ENCODE measurements at regions not wholly inside any gene's neighbourhood (a gene's known extent, or its start where the extent isn't known, plus 50 kb on each side); places are given as distances from the start of the nearest gene placed in this dataset.

DNA sequence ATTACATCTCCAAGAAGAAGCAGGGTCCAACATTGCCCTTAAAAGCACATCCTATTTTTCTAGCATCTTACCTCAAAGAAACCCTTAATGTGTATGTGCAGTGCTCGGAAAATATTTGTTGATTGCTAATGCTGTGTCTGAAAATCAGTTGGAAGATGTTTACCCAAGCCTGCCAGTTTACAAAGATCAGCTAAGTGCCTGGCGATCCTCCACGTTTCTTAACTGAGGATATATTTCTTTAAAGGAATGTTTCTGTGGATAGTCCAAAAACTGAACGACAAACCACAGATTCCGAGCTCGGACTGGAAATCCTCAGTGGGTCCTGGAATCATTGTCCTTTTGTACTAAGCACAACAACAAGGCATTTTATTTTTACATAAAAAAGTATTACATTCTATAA lies 595.7 kb upstream of the ARID1B start:
- H3K27me3 ChIP-seq (ENCODE audit: insufficient read depth, low read length), result no peaks in the 10 kb centered on the region
- H3K36me3 ChIP-seq (ENCODE audit: insufficient read depth, low read length), result no peaks in the 10 kb centered on the region
- no peak overlapping the region for H2AFZ ChIP-seq (ENCODE audit: low read length, unreplicated experiment)
- no peak overlapping the region for H3K27ac ChIP-seq (ENCODE audit: low read depth, low read length)
- no peak overlapping the region for H3K4me3 ChIP-seq (ENCODE audit: low read depth, low read length)
- H3K79me2 ChIP-seq (ENCODE audit: control insufficient read depth, insufficient read depth, low read length, unreplicated experiment), result no peaks in the 10 kb centered on the region
- no peaks in the 10 kb centered on the region for H3K4me1 ChIP-seq (ENCODE audit: control insufficient read depth, insufficient read depth, low read length, unreplicated experiment)

DNA sequence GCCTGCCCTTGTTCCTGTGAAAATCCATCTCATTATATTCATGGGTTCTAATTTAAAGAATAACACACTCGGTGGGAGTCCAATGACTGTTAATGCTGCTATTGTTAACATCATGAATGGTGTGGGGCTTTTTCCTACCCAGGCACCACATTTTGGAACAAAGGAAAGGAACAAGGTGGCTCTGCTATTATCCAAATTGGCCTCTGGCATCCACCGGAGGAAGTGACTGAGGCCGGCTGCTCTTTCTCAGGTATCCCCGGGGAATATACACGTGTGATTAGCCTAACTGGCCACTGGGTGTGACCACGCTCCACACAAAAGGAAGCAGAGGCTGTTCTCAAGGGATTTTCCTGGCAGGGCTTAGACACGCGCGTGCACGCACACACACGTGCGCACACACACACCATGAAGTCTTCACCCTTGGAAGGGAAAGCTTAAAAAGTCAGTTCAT lies 601.2 kb upstream of the ARID1B start:
- H2AFZ ChIP-seq (ENCODE audit: low read length, unreplicated experiment), result no peak overlapping the region

DNA sequence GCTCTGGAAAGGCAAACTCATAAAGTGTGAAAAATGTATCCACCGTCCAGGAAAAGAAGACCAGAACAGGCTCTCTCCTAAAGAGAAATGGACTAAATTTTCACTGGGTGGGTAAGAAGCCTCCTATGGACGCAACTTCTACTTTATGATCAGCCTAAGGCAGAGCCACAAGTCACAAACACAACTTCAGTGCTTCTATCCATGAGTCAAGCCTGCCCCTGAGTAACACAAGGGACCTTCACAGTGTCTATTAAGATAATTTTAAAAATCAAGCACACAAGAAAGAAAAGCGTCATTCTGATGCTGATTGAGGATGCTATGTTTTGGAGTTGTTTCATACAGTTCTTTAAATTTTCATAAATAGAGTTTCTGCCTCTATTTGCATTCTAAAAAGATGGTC lies 601.7 kb upstream of the ARID1B start:
- no peak overlapping the region for H2AFZ ChIP-seq (ENCODE audit: low read length, unreplicated experiment)
- no peaks in the 10 kb centered on the region for H3K4me1 ChIP-seq (ENCODE audit: control insufficient read depth, insufficient read depth, low read length, unreplicated experiment)
- H3K36me3 ChIP-seq (ENCODE audit: insufficient read depth, low read length), result no peaks in the 10 kb centered on the region
- no peak overlapping the region for H3K27ac ChIP-seq (ENCODE audit: low read depth, low read length)
- H3K4me3 ChIP-seq (ENCODE audit: low read depth, low read length), result no peak overlapping the region
- no peaks in the 10 kb centered on the region for H3K27me3 ChIP-seq (ENCODE audit: insufficient read depth, low read length)
- no peaks in the 10 kb centered on the region for H3K79me2 ChIP-seq (ENCODE audit: control insufficient read depth, insufficient read depth, low read length, unreplicated experiment)

More for the DNA sequence above, 601.2 kb upstream of the ARID1B start:
- Histone ChIP-seq H3K79me2 (ENCODE audit: control insufficient read depth, insufficient read depth, low read length, unreplicated experiment) (no peaks in the 10 kb centered on the region), H3K4me1 (ENCODE audit: control insufficient read depth, insufficient read depth, low read length, unreplicated experiment) (no peaks in the 10 kb centered on the region), H3K27ac (ENCODE audit: low read depth, low read length) (no peak overlapping the region), H3K27me3 (ENCODE audit: insufficient read depth, low read length) (no peaks in the 10 kb centered on the region), H3K36me3 (ENCODE audit: insufficient read depth, low read length) (no peaks in the 10 kb centered on the region), H3K4me3 (ENCODE audit: low read depth, low read length) (no peak overlapping the region)

DNA sequence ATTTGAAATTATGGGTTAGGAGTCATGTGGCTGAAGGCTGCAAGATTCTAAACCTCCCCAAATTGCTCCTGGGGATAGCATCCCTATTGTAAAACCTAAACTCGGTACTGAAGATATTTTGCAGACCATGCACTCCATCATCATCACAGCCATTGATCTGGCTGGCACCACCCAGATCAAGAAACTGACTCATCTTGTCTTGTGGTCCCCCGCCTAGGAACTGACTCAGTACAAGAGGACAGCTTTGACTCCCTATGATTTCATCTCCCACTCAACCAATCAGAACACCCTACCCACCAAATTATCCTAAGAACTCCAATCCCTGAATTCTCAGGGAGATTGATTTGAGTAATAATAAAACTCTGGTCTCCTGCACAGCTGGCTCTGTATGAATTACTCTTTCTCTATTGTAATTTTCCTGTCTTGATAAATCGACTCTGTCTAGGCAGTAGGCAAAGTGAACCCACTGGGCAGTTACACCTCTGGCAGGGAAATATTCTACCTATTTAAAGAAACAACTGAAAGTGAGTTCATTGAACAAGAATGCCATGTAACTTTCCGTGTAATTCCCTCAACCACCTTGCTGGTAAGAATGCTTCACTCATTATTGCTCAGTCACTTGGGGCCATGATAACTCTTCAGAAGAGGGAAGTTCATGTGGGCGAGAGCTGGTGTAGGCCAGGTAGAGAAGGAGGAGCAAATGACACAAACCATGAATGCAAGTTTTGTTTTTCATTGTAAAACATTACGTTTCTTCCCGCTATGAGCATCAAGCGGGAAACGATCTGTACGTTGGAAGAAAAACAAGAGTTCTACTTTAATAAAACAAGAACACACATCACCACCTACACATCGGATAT lies 602.9 kb upstream of the ARID1B start:
- Histone ChIP-seq H3K27me3 (ENCODE audit: insufficient read depth, low read length) (no peaks in the 10 kb centered on the region), H3K36me3 (ENCODE audit: insufficient read depth, low read length) (no peaks in the 10 kb centered on the region), H3K27ac (ENCODE audit: low read depth, low read length) (no peak overlapping the region), H3K4me3 (ENCODE audit: low read depth, low read length) (no peak overlapping the region), H3K4me1 (ENCODE audit: control insufficient read depth, insufficient read depth, low read length, unreplicated experiment) (no peaks in the 10 kb centered on the region), H2AFZ (ENCODE audit: low read length, unreplicated experiment) (no peak overlapping the region), H3K79me2 (ENCODE audit: control insufficient read depth, insufficient read depth, low read length, unreplicated experiment) (no peaks in the 10 kb centered on the region)

DNA sequence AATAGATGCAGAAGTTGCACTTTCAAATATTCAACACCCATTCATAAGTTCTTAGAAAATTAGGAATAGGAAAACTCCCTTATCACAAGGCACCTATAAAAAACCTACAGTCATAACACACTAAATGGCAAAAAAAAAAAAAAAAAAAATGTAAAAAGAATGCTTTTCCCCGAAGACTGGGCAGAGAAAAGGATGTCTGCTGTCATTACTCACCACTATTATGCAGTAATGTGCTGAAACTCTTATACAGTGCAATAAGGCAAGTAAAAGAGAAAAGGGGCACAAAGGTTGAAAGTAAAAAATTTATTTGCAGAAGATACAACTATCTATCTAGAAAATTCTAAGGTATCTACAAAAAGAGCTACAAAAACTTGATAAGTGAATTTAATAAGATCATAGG lies 607.8 kb upstream of the ARID1B start:
- Histone ChIP-seq H3K36me3 (ENCODE audit: insufficient read depth, low read length) (no peaks in the 10 kb centered on the region), H3K27ac (ENCODE audit: low read depth, low read length) (no peak overlapping the region), H2AFZ (ENCODE audit: low read length, unreplicated experiment) (no peak overlapping the region), H3K4me3 (ENCODE audit: low read depth, low read length) (no peak overlapping the region), H3K27me3 (ENCODE audit: insufficient read depth, low read length) (no peaks in the 10 kb centered on the region), H3K79me2 (ENCODE audit: control insufficient read depth, insufficient read depth, low read length, unreplicated experiment) (no peaks in the 10 kb centered on the region), H3K4me1 (ENCODE audit: control insufficient read depth, insufficient read depth, low read length, unreplicated experiment) (no peaks in the 10 kb centered on the region)

GRCh38 chr6:156167625-156168071 lies 609.5 kb upstream of the ARID1B start:
- Histone ChIP-seq H2AFZ (ENCODE audit: low read length, unreplicated experiment) (no peak overlapping the region), H3K4me1 (ENCODE audit: control insufficient read depth, insufficient read depth, low read length, unreplicated experiment) (no peaks in the 10 kb centered on the region), H3K36me3 (ENCODE audit: insufficient read depth, low read length) (no peaks in the 10 kb centered on the region), H3K79me2 (ENCODE audit: control insufficient read depth, insufficient read depth, low read length, unreplicated experiment) (no peaks in the 10 kb centered on the region), H3K27me3 (ENCODE audit: insufficient read depth, low read length) (no peaks in the 10 kb centered on the region), H3K4me3 (ENCODE audit: low read depth, low read length) (no peak overlapping the region), H3K27ac (ENCODE audit: low read depth, low read length) (no peak overlapping the region)

- Histone ChIP-seq H2AFZ (ENCODE audit: low read length, unreplicated experiment) (no peak overlapping the region), H3K36me3 (ENCODE audit: insufficient read depth, low read length) (no peaks in the 10 kb centered on the region), H3K79me2 (ENCODE audit: control insufficient read depth, insufficient read depth, low read length, unreplicated experiment) (no peaks in the 10 kb centered on the region), H3K4me1 (ENCODE audit: control insufficient read depth, insufficient read depth, low read length, unreplicated experiment) (no peaks in the 10 kb centered on the region), H3K4me3 (ENCODE audit: low read depth, low read length) (no peak overlapping the region), H3K27ac (ENCODE audit: low read depth, low read length) (no peak overlapping the region), H3K27me3 (ENCODE audit: insufficient read depth, low read length) (no peaks in the 10 kb centered on the region)
These were observed 610.1 kb upstream of the ARID1B start for GRCh38 chr6:156167016-156167624.

GRCh38 chr6:156166093-156166492 lies 611.1 kb upstream of the ARID1B start:
- H3K36me3 ChIP-seq (ENCODE audit: insufficient read depth, low read length), result no peaks in the 10 kb centered on the region
- no peaks in the 10 kb centered on the region for H3K79me2 ChIP-seq (ENCODE audit: control insufficient read depth, insufficient read depth, low read length, unreplicated experiment)
- no peaks in the 10 kb centered on the region for H3K27me3 ChIP-seq (ENCODE audit: insufficient read depth, low read length)
- no peak overlapping the region for H3K27ac ChIP-seq (ENCODE audit: low read depth, low read length)
- H3K4me3 ChIP-seq (ENCODE audit: low read depth, low read length), result no peak overlapping the region
- H2AFZ ChIP-seq (ENCODE audit: low read length, unreplicated experiment), result no peak overlapping the region
- H3K4me1 ChIP-seq (ENCODE audit: control insufficient read depth, insufficient read depth, low read length, unreplicated experiment), result no peaks in the 10 kb centered on the region

GRCh38 chr6:156164701-156165452 lies 612.3 kb upstream of the ARID1B start:
- H3K4me3 ChIP-seq (ENCODE audit: low read depth, low read length), result no peak overlapping the region
- H3K79me2 ChIP-seq (ENCODE audit: control insufficient read depth, insufficient read depth, low read length, unreplicated experiment), result no peaks in the 10 kb centered on the region
- no peaks in the 10 kb centered on the region for H3K4me1 ChIP-seq (ENCODE audit: control insufficient read depth, insufficient read depth, low read length, unreplicated experiment)
- no peak overlapping the region for H2AFZ ChIP-seq (ENCODE audit: low read length, unreplicated experiment)
- no peak overlapping the region for H3K27ac ChIP-seq (ENCODE audit: low read depth, low read length)
- H3K27me3 ChIP-seq (ENCODE audit: insufficient read depth, low read length), result no peaks in the 10 kb centered on the region
- H3K36me3 ChIP-seq (ENCODE audit: insufficient read depth, low read length), result no peaks in the 10 kb centered on the region

DNA sequence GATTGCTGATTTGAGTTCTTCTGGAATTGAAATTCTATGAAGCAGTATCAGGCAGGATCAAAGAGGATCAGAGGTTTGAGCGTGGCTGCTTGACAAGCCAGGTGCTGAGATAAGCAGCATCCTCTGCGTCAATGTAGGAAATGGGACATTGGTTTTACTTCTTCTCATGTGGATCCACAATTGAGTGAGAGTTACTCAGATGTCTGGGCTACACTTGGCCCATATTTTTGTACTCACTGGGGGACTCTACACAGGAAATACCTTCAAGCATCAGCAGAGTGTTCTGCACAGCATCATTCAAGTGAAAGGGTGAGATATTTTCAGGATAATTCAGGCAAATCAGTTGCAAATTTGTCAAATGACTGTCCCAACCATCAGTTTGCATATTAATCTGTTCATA lies 613.9 kb upstream of the ARID1B start:
- Histone ChIP-seq H3K36me3 (ENCODE audit: insufficient read depth, low read length) (no peaks in the 10 kb centered on the region), H3K27me3 (ENCODE audit: insufficient read depth, low read length) (no peaks in the 10 kb centered on the region), H3K4me1 (ENCODE audit: control insufficient read depth, insufficient read depth, low read length, unreplicated experiment) (no peaks in the 10 kb centered on the region), H3K4me3 (ENCODE audit: low read depth, low read length) (no peak overlapping the region), H3K79me2 (ENCODE audit: control insufficient read depth, insufficient read depth, low read length, unreplicated experiment) (no peaks in the 10 kb centered on the region), H2AFZ (ENCODE audit: low read length, unreplicated experiment) (no peak overlapping the region), H3K27ac (ENCODE audit: low read depth, low read length) (no peak overlapping the region)
